Right ventricle myocardium inferior (tissue), 1 donor: ENCODE measurements at regions not wholly inside any gene's neighbourhood (a gene's known extent, or its start where the extent isn't known, plus 50 kb on each side); places are given as distances from the start of the nearest gene placed in this dataset.
"Not testable (repeated sequence)": the region's sequence is repeated elsewhere in the genome, so short reads cannot be mapped to it uniquely, and the experiment has no call there.

Source experiments
- ATAC-seq: fragments of 200-7000 bp; cut with Tn5 transposase; one replicate; pipeline ENCODE4 v1.9.1; 2020; ENCODE audit warnings: mild to moderate bottlenecking, moderate library complexity
- DNase-seq: peaks from one replicate; pipeline ENCODE4 v3.0.0; 2021; ENCODE audit errors: missing footprints
- intact Hi-C: fragments of 100-400 bp; cut with DNase I; formaldehyde crosslinking; loops from one replicate; pipeline ENCODE4 v1.11.0; 2022
- donor health status: DM: no; HTN: yes; CAD: no; lungs with severe emphysema.

- DNase-seq (no peak), ATAC-seq (no peak)
- intact Hi-C loops: no loop called here
Observed at GRCh38 chr10:129057856-129058663, 409.0 kb upstream of the MGMT start.

GRCh38 chr10:129058664-129059155 lies 408.3 kb upstream of the MGMT start:
- ATAC-seq: no peak
- no peak for DNase-seq
- intact Hi-C loops: no loop called here

- no peak for ATAC-seq
- DNase-seq: no peak
- intact Hi-C loops: no loop called here
Observed at GRCh38 chr10:129059977-129060376, 407.1 kb upstream of the MGMT start.

- DNase-seq: no peak
- ATAC-seq: no peak
- intact Hi-C loops: no loop called here
Observed at GRCh38 chr10:129063212-129063611, 403.8 kb upstream of the MGMT start.

- ATAC-seq (no peak), DNase-seq (no peak)
- intact Hi-C loops: no loop called here
Observed at GRCh38 chr10:129063877-129064276, 403.2 kb upstream of the MGMT start.

GRCh38 chr10:129066529-129066928 lies 400.5 kb upstream of the MGMT start:
- ATAC-seq, intact Hi-C loops, DNase-seq: not testable (repeated sequence)

GRCh38 chr10:129071411-129071810 lies 395.6 kb upstream of the MGMT start:
- intact Hi-C loops, DNase-seq, ATAC-seq: not testable (repeated sequence)

- ATAC-seq: no peak
- intact Hi-C loops: no loop called here
- DNase-seq: no peak
Observed at GRCh38 chr10:129074939-129075338, 392.1 kb upstream of the MGMT start.

GRCh38 chr10:129075508-129075907 lies 391.5 kb upstream of the MGMT start:
- intact Hi-C loops: no loop called here
- ATAC-seq: no peak
- no peak for DNase-seq

- no peak for ATAC-seq
- intact Hi-C loops: no loop called here
Observed at GRCh38 chr10:129075927-129076326, 391.1 kb upstream of the MGMT start.

GRCh38 chr10:129078346-129078745 lies 388.7 kb upstream of the MGMT start:
- no peak for ATAC-seq
- intact Hi-C loops: no loop called here
- DNase-seq: no peak

More at GRCh38 chr10:129075927-129076326, 391.1 kb upstream of the MGMT start:
- no peak for DNase-seq

- intact Hi-C loops: no loop called here
- DNase-seq (no peak), ATAC-seq (no peak)
Observed at GRCh38 chr10:129078746-129079145, 388.3 kb upstream of the MGMT start.

- intact Hi-C loops: no loop called here
- peak; percentile 65 for ATAC-seq
- DNase-seq: peak; percentile 80
Observed at GRCh38 chr10:129079705-129080104, 387.3 kb upstream of the MGMT start.

- ATAC-seq (no peak), DNase-seq (no peak)
- intact Hi-C loops: no loop called here
Observed at GRCh38 chr10:129085811-129086210, 381.2 kb upstream of the MGMT start.

GRCh38 chr10:129089341-129089740 lies 377.7 kb upstream of the MGMT start:
- no peak for DNase-seq
- intact Hi-C loops: no loop called here
- no peak for ATAC-seq

GRCh38 chr10:129090165-129090564 lies 376.9 kb upstream of the MGMT start:
- intact Hi-C loops: no loop called here
- ATAC-seq (no peak), DNase-seq (no peak)

GRCh38 chr10:129090618-129091366 lies 376.2 kb upstream of the MGMT start:
- DNase-seq (no peak), ATAC-seq (peak; percentile 71)
- intact Hi-C loops: no loop called here

- DNase-seq (no peak), ATAC-seq (no peak)
- intact Hi-C loops: no loop called here
Observed at GRCh38 chr10:129093641-129094040, 373.4 kb upstream of the MGMT start.

GRCh38 chr10:129094233-129094632 lies 372.8 kb upstream of the MGMT start:
- DNase-seq (no peak), ATAC-seq (no peak)
- intact Hi-C loops: no loop called here

- intact Hi-C loops: no loop called here
- DNase-seq (no peak), ATAC-seq (no peak)
Observed at GRCh38 chr10:129094861-129095260, 372.2 kb upstream of the MGMT start.
